ENCODE measurements at regions not wholly inside any gene's neighbourhood (a gene's known extent, or its start where the extent isn't known, plus 50 kb on each side); places are given as distances from the start of the nearest gene placed in this dataset.

DNA sequence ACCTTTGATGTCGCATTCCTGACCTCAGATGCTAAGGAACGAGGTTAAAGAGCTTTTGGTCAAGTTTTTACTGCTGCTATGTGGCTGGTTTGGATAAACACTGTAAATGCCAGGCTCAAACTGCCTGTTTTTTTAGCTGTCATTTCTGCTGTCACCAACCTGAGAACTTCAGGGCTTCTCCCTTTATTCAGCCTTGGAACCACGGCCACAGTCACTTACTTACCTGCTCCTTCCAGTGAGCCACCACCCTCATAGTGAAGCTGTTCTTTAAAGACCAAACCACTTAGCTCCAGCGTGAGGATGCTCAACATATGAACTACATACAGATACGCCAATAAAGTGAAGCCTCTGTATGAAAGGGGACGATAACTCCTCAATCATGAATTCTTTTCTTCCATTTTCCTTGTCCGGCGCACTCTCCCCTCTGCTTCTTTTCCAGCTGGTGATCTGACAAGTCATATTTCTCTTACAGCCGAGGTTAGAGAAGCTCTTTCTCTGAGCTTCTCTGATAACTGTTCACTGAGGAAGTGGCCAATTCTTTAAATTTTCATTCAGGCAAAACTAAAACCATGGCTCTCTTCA lies 152.8 kb upstream of the ANK2 start:
- DNase-seq, result no peak

DNA sequence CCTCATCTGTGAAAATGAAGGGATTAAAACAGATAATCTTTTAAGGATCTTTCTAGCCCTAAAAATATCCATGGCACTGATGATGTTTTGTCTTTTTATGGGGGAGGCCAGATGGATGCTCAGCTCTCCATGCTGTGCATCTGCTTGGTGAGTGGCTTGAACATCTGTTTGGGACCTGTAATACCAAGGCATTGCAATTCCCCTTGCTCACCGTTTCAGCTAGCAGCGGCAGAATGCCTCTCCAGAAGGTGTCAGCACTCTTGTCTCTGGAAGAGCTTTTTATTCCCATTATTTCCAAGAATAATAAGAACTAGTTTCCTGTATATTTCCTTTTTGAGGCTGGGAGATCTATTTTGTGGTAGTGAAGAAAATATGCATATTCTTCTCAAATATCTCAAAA lies 151.9 kb upstream of the ANK2 start:
- no peak for DNase-seq

DNA sequence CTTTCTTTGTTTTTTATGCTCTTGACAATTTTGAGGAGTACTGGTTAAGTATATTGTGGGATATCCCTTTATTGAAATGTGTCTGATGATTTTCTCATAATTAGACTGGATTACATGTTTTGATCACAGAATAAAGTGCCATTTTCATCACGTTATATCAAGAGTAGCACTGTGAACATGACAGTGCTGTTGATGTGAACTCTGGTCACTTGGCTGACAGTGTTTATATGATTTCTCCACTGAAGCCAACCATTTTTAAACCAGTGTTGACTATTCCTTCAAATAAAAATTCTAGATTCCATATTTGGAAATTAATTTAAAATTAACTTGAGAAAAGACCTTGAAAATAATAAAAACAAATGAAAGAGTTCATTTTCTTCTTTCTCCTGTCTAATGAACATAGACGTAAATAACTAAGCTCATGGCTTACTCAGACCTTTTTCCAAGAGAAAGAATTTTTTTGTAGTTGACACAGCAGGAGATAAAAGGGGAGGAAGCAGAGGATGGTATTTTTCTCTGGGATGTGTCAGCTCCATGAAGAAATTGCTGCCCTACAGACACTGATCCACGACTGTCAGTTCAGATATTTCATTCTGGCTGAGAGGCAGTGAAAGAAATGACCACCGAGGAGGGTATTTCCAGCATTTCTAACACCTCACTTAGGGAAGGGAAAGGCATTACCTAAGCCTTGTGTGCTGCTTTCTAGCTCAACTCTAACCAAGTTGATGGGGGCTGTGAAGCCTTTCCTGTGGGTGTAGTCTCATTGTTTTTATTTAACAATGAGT lies 150.9 kb upstream of the ANK2 start:
- no peak for DNase-seq

DNA sequence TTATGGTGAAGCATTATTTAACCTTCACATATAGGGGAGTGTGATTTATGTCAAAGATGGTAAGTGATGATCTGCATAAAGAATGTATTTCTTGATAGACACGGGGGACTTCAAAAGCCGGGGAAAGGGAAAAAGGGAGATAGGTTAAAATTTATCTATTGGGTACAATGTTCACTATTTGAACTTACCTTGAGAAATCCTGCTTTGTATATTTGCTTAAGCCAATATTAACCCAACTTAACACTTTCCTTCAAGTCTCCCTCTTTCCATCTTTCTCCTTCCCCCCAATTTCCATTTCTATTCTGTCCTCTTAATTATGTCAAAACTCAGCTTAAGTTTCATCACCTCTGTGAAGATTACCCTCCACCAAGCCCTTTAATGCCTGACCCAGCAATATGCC lies 149.0 kb upstream of the ANK2 start:
- DNase-seq, result no peak

DNA sequence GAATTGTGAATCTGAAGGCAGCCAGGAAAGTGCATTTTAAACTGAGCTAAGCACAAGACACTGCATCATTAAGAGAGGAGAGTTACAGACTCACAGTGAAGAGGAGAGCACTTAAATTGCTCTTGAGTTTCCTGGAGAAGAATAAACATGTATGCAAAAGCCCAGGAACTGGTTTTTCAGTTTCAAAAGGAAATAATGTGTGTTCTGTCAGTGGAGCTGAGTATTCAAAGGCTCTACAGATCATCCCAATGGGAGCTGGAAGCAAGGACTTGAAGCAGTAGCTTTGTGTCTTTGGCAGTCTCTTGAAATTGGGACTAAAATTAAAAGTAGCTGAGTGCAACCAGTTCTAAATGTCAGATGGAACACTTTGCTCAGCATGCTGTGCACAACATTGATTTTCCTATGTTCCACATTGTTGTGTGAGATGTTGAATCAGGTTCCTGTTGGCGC lies 147.5 kb upstream of the ANK2 start:
- no peak for DNase-seq

DNA sequence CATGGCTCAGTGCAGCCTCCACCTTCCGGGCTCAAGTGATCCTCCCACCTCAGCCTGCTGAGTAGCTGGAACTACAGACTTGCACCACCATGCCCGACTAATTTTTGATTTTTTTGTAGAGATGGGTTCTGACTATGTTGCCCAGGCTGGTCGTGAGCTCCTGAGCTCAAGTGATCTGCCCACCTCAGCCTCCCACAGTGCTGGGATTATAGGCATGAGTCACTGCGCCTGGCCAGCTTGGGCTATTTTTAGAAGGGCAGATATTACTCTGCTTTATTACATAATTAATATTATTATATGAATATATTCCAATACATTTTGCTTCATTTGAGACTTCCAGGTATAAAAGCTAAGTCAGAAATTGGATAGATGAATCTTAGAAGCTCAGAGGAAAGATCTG lies 143.7 kb upstream of the ANK2 start:
- DNase-seq, result no peak

DNA sequence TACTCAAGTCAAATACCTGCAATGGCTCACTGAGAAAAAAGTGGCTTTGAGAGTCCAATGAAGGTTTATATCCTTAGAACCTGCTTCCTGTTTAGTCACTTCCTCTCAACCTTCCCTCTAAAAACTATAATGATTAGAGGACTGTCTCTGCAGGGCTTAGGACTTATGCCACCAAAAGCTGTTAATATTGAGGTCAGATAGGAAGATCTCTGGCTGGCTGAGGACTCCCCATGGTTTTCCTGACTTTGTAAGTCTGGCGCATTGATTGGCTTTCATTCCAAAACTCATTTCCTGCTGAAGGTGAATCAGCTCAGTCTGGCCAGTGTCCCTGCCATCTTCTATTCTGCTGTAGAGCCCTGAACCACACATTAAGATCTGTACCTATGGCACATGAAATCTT lies 140.9 kb upstream of the ANK2 start:
- DNase-seq, result no peak

DNA sequence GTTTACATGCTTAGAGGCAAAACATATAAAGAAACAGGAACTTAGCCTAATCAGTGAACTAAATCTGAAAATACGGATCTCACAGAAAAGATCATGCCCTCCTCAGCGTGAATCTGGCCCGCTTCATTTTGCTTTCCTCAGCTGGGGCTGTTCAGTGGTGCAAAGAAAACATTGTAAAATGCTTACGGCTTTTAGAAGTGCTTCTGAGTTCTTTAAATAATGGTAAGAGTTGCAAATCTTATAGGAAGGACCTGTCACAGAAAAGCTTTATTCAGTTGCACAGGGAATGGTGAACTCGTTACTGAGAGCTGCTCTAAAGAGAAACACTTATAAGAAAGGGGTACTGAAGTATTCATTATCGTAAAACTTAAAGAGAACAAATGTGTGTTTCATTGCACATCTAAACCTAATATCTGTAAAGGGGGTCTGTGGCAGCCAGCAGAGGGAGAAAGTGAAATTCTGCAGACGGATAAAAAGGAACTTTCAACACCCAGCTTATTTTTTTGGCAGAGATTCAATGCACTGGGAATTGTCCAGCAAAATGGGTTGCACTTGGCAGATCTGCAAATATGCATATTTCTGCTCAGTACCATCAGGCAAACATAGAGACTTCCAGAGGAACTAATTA lies 139.2 kb upstream of the ANK2 start:
- no peak for DNase-seq

DNA sequence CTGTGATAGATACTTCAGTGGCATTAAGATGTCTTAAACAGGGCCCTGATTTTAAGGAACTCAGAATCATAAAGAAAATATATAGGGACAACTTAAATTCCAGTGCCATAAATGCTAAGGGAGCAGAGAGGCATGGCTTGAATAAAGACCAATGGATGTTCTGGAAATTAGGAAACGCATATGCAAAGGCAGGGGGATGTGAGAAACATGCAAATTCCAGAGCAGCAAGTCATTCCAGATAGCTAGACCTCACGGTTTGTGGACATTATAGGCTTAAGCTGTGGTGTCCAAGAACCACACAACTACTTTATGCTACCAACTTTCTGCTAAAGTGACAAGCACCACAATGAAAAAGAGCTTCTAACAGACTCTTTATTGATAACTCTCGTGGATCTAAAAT lies 132.6 kb upstream of the ANK2 start:
- DNase-seq, result no peak

DNA sequence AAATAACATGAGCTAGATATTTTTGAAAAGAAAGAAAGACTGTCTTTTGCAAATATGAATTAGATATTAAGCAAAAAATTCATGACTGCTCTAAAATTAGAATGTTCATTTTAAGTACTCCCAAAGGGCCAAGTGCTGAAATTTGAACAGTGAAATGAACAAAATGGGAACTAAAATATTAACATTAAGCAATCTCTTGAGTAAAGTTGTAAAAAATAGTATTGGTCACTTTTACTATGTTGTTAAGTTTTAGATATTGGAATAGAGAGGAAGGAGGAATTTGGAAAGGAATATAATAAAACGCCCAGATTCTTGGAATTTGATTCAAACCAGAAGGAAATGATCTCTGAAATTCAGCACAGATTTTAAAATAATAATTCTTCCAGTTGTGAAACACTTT lies 125.9 kb upstream of the ANK2 start:
- no peak for DNase-seq

DNA sequence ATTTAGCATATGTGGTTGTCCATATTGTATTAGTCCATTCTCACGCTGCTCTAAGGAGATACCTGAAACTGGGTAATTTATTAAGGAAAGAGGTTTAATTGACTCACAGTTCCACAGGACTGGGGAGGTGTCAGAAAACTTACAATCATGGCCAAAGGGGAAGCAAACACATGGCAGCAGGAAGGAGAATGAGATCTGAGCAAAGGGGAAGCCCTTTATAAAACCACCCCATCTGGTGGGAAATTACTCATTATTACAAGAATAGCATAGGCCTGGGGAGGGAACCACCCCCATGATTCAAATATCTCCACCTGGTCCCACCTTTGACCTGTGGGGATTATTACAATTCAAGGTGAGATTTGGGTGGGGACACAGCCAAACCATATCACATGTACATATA lies 122.6 kb upstream of the ANK2 start:
- no peak for DNase-seq

DNA sequence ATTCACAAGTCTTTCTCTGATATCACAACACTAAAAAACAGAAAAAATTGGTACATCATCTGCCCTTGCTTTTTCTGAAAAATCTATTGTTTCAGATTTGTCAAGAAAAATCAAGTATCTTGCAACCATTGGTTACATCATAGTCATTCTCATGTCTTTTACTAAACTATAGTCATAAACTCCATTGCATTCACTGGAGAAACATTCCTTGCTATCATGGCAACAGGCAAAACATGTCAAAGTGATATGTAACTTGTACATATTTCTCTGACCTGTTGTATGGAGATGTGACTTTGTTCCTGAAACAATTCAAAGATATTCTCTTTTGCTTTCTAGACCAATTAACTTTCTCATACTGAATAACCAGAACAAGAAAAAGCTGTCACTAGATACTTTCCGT lies 121.9 kb upstream of the ANK2 start:
- no peak for DNase-seq

DNA sequence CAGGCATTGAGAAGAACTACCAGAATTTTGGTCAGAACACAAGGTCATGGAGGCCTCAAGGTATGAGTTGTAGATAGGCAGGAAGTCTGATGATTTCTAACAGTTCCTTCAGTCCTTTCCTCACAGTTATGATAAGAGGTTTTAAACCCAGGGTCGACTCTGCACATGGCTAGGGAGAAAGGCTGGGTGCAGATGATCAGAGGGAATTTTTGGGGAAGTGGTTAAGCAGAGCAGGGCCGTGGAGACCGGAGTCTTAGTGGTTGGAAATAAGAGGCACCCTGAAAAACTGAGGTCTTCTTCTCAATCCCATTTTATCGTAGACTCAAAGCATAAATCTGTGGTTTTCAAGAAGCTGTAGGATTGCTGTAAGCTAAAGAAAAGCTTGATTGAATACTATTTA lies 118.5 kb upstream of the ANK2 start:
- DNase-seq, result no peak

DNA sequence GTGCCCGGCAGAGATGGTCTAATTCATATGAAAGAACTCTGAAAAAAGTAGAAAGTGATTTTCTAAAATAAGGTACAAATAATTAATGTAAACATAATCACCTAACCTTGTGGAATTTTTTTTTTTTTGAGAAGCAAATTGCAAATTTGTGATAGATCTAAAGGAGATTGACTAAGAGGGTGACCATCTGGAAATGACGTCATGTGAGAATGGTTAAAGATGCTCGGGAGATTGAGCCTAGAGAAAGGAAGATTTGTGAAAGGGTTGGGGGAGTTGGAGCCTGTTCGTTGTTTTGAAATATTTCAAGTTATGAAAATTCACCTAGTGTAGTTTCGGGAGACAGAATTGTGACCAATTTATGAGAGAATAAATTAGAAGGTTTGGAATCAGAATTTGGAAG lies 115.7 kb upstream of the ANK2 start:
- DNase-seq, result no peak

DNA sequence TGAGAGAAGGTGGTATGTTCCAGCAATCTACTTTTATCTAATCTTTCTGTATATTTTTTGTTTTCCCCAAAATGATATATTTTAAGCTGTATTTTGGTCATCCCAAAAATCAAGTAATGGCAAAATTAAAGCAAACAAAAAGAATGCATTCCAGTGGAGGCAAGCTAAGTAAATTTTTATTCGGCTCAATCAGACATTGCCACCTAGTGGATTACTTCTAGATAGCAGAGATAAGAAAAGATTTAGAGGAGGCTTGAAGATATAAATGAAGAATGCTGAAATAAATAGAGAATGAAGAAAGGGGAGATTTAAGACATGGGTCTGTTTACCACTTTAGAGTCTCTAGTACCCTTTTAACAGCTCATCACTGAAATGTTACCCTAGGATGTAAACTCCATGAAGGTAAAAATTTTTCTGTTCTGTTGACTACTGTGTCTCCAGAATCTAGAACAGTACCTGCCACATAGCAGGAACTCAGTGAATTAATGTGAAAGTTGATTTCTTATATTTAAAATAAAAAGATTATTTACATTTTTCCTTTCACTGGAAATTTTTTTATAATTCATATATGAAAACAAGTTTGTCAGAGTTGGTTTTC lies 110.9 kb upstream of the ANK2 start:
- DNase-seq, result peak; percentile 3

DNA sequence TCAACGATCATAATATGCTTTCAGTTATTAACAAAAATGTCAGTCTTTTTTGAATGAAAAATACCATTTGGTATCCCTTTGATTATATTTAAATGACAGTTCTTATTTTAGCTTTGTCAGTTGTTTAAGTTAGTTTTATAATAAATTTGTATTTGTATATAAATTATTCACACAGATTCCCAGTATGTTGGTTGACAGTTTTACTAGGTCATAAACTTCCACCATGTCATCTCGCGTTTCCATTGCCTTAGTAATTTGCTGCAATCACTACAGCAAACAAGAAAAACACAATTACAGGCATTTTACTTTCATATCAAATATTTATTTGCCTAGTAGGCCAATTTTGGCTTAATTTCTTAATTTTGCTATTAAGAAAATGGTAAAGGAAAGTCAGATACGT lies 109.6 kb upstream of the ANK2 start:
- DNase-seq, result no peak

DNA sequence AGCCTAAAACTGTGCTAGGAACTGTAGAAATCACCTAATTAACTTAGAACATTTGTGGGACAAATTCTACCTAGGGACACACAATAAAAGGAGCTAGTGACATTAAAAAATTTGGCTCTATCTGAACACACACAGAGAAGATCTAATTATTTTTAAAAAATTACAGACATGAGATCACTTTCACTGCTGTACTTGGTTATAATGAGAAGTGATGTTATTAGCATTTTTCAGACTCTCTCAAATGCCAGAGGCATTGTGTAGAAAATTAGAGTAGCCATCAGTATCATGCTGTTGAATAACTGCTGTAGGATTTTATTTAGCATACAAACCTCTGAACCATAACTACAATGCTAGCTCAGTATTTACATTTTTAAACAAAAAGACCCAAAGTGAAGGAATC lies 109.1 kb upstream of the ANK2 start:
- DNase-seq, result no peak

DNA sequence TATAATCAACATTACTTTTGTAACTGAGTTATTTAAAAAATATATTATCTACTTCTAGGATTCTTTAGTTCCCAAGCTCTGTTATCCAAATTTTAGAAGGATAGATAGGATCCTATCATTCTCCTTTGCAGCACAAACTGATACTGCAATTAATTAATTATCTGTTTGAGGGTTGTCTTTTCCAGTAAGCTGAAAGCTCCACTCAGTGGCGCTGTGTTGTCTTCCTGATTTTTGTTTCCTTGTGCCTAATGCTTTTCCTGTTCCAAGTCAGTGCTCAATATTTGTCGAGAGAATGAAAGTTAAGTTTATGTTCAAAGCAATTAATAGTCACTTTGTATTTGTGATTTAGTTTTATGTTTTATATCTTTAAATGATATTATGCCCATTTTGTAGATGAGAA lies 107.4 kb upstream of the ANK2 start:
- DNase-seq, result no peak

DNA sequence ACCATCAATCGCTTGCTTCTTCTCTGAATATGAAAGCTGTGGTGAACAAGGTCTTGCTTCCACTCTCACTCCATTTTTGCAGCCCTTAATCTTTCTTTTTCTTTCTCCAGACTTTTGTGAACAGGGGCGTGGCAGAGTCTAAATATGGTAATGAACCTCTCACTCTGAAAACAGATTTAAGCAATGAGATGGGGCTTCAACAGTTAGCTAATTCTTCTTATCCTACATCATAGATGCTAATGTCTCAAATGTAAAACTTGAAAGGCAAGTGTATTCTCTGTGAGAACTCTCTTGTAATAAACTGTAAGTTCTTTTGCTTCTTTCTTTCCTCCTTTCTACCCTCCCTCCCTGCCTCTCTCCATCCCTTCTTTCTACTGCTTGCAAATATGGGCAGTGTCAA lies 106.5 kb upstream of the ANK2 start:
- no peak for DNase-seq

DNA sequence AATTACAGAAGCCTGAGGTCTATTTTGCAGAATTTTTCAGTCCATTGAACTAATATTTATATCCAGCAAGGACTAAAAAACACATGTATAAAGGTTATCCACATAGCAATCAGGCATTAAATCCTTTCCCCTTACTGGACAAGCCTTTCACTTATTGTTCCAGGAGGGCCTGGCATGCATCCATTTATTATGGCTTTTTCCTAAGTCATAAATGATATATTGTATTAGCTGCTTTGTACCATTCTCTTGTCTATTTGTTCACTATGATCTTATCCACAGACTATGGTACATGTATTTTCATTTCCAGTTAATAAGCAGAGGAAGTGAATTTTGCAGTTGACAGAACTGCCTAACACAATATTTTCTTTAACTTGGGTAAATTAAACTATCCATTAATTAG lies 105.4 kb upstream of the ANK2 start:
- no peak for DNase-seq

DNA sequence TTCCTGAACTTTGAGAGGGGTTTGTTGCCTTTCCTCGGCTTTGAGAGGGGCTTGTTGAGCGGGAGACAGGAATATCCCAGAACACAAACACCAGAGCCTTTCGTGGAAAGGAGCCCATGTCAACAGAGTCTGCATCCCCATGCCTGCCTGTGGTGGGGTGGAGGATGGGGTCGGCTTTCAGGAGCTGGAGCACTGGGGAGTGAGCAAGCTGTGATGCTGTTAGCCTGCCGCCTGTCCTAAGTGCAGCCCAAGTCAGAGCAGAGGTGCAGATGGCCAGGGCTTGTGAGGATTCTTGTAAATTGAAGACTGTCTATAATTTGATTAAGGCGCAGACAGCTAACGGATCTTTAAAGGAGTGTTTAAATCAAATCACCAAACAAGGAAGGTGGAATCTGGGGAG lies 103.3 kb upstream of the ANK2 start:
- no peak for DNase-seq

DNA sequence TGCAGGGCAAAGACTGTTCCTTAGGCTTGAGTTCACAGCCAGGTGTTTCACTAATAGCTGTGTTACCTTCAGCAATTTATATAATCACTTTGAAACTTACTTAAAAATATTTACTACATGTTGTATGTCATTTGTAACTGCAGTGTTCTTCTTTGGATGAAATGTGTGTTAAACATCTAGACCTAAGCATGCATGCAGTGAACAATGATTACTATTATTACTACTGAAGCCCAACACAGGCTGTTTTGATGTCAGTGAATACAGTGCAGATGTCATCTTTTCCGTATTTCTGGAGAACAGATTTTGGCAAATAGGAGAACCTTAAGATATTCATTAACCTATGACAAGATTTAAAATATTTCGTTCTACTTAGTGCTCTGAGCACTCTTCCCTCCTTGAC lies 101.8 kb upstream of the ANK2 start:
- DNase-seq, result no peak

DNA sequence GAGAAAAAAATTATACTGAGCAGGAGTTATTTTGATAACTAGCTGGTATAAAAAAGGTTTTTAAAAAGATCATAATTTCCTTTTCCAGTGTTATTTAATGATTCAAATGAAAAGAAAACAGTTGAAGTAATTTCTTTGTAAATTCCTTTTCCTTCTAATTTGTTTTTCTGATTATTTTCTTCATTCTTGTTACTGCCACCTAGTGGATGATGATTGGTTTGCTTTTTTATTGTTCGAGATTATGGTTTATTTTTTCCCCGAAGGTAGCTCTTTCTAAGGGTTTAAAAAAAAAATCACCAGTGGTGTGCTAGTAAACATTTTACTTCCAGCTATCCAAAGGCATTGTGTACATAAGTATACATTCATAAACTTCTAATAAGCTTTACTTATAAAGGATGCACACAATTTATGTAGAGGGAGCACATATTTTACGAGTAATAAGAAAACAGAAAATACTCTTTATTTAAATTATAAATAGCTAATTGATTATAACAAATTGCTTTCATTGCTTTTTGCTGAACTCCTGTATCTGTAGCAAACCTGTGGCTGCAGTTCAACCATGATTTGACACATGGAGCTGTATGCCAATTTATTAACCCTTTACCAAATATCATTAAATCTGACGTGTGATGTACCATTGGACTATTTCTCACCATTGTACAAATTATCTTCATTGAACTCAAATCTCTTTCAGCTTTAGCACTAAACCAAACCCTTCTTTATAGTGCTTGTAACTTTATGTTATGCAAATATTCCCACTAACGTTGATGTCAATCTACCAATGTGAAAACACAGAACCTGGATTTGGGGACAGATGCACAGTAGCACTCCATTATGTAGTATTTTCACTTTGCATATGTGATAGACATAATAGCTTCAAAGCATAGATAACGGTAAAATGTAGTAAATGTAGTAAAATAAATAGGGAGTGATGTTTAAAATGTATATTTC lies 97.8 kb upstream of the ANK2 start:
- no peak for DNase-seq
